ENCODE measurements at regions not wholly inside any gene's neighbourhood (a gene's known extent, or its start where the extent isn't known, plus 50 kb on each side); places are given as distances from the start of the nearest gene placed in this dataset.

DNA sequence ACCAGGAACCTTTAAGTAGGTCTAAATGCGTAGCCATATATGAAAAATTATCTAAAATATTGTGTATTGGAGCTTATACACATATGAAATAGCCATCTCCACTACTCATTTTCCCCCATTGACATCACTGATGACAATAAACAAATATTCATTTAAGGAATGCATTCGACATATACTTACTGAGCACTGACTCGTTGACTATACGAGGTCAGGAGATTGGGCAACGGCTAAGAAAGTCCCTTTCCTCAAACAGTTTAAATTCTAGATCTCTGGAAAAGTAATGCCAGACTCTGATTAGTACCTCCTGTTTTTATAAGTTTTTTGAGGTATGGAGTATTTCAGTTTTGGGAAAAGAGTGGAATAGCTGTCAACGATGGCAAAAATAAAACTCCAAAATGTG is 139.4 kb upstream of the DIO2 start:
- TF ChIP-seq EZH2phosphoT487 (IDR thresholded peaks at IDR 0.05; ENCODE audit: low read length) (no peak), EZH2 (optimal IDR thresholded peaks at IDR 0.05; ENCODE audit: low read depth, low read length) (no peak)
- TF ChIP-seq, protein P1, sequence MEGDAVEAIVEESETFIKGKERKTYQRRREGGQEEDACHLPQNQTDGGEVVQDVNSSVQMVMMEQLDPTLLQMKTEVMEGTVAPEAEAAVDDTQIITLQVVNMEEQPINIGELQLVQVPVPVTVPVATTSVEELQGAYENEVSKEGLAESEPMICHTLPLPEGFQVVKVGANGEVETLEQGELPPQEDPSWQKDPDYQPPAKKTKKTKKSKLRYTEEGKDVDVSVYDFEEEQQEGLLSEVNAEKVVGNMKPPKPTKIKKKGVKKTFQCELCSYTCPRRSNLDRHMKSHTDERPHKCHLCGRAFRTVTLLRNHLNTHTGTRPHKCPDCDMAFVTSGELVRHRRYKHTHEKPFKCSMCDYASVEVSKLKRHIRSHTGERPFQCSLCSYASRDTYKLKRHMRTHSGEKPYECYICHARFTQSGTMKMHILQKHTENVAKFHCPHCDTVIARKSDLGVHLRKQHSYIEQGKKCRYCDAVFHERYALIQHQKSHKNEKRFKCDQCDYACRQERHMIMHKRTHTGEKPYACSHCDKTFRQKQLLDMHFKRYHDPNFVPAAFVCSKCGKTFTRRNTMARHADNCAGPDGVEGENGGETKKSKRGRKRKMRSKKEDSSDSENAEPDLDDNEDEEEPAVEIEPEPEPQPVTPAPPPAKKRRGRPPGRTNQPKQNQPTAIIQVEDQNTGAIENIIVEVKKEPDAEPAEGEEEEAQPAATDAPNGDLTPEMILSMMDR (IDR thresholded peaks at IDR 0.05; ENCODE audit: low read length): no peak
- no peaks in the 10 kb centered on the region for H4K20me1 ChIP-seq (ENCODE audit: insufficient read depth, low read length)
- H3K9me2 ChIP-seq (replicated peaks; ENCODE audit: insufficient read depth, low read length): no peaks in the 10 kb centered on the region
- no peaks in the 10 kb centered on the region for H3K4me1 ChIP-seq (ENCODE audit: low read length)
- no peak overlapping the region for H3K27ac ChIP-seq (ENCODE audit: low read length)
- DNase-seq: no peak
- H3K4me3 ChIP-seq (ENCODE audit: low read length): no peak overlapping the region
- no peaks in the 10 kb centered on the region for H3K27me3 ChIP-seq (replicated peaks; ENCODE audit: insufficient read depth, low read length)
- no peaks in the 10 kb centered on the region for H3K79me2 ChIP-seq (ENCODE audit: low read length)
- H3F3A ChIP-seq (ENCODE audit: insufficient read depth, low read length): no peaks in the 10 kb centered on the region
- H3K36me3 ChIP-seq (replicated peaks; ENCODE audit: insufficient read depth, low read length): no peaks in the 10 kb centered on the region
- H2AFZ ChIP-seq (ENCODE audit: low read length): no peak overlapping the region
- no peak overlapping the region for H3K9ac ChIP-seq (ENCODE audit: low read length)
- H3K4me2 ChIP-seq (ENCODE audit: low read depth, low read length): no peak overlapping the region
- no peaks in the 10 kb centered on the region for H3K9me3 ChIP-seq (replicated peaks; ENCODE audit: insufficient read depth, low read length)

DNA sequence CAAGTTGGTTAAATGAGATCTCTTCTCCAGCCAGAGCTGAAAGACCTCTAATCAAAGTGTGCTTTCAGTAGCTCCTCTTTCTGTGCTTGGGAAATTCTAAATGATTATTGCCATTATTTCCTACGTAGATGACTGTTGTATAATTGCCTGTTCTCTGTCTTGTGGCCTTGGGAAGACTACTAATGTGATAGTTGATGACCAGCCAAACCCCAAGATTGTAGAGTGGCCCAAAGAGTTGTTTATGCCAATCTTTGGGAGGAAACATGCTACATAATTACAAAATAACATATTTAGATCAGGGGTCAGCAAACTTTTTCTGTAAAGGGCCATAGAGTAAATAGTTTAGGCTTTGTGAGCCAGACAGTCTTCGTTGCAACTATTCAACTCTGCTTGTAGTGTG is 135.1 kb upstream of the DIO2 start:
- H3K27me3 ChIP-seq (replicated peaks; ENCODE audit: insufficient read depth, low read length): no peaks in the 10 kb centered on the region
- no peak for DNase-seq
- no peak overlapping the region for H3K9ac ChIP-seq (ENCODE audit: low read length)
- H4K20me1 ChIP-seq (ENCODE audit: insufficient read depth, low read length): no peaks in the 10 kb centered on the region
- TF ChIP-seq EZH2phosphoT487 (IDR thresholded peaks at IDR 0.05; ENCODE audit: low read length) (no peak), EZH2 (optimal IDR thresholded peaks at IDR 0.05; ENCODE audit: low read depth, low read length) (no peak)
- TF ChIP-seq, protein P1 (IDR thresholded peaks at IDR 0.05; ENCODE audit: low read length): no peak
- no peak overlapping the region for H3K4me3 ChIP-seq (ENCODE audit: low read length)
- H3K9me3 ChIP-seq (replicated peaks; ENCODE audit: insufficient read depth, low read length): no peaks in the 10 kb centered on the region
- H3F3A ChIP-seq (ENCODE audit: insufficient read depth, low read length): no peaks in the 10 kb centered on the region
- H3K4me1 ChIP-seq (ENCODE audit: low read length): no peaks in the 10 kb centered on the region
- no peak overlapping the region for H3K4me2 ChIP-seq (ENCODE audit: low read depth, low read length)
- H3K36me3 ChIP-seq (replicated peaks; ENCODE audit: insufficient read depth, low read length): no peaks in the 10 kb centered on the region
- H2AFZ ChIP-seq (ENCODE audit: low read length): no peak overlapping the region
- H3K79me2 ChIP-seq (ENCODE audit: low read length): no peaks in the 10 kb centered on the region
- H3K27ac ChIP-seq (ENCODE audit: low read length): no peak overlapping the region
- H3K9me2 ChIP-seq (replicated peaks; ENCODE audit: insufficient read depth, low read length): no peaks in the 10 kb centered on the region

- no peaks in the 10 kb centered on the region for H4K20me1 ChIP-seq (ENCODE audit: insufficient read depth, low read length)
- H3K4me2 ChIP-seq (ENCODE audit: low read depth, low read length): no peak overlapping the region
- no peaks in the 10 kb centered on the region for H3F3A ChIP-seq (ENCODE audit: insufficient read depth, low read length)
- H2AFZ ChIP-seq (ENCODE audit: low read length): no peak overlapping the region
- H3K9me2 ChIP-seq (replicated peaks; ENCODE audit: insufficient read depth, low read length): no peaks in the 10 kb centered on the region
- no peaks in the 10 kb centered on the region for H3K36me3 ChIP-seq (replicated peaks; ENCODE audit: insufficient read depth, low read length)
- H3K4me3 ChIP-seq (ENCODE audit: low read length): no peak overlapping the region
- H3K4me1 ChIP-seq (ENCODE audit: low read length): no peaks in the 10 kb centered on the region
- no peaks in the 10 kb centered on the region for H3K79me2 ChIP-seq (ENCODE audit: low read length)
- DNase-seq: no peak
- H3K9ac ChIP-seq (ENCODE audit: low read length): no peak overlapping the region
- TF ChIP-seq EZH2phosphoT487 (IDR thresholded peaks at IDR 0.05; ENCODE audit: low read length) (no peak), EZH2 (optimal IDR thresholded peaks at IDR 0.05; ENCODE audit: low read depth, low read length) (no peak)
- TF ChIP-seq, protein P1 (IDR thresholded peaks at IDR 0.05; ENCODE audit: low read length): no peak
- no peaks in the 10 kb centered on the region for H3K9me3 ChIP-seq (replicated peaks; ENCODE audit: insufficient read depth, low read length)
- no peaks in the 10 kb centered on the region for H3K27me3 ChIP-seq (replicated peaks; ENCODE audit: insufficient read depth, low read length)
- no peak overlapping the region for H3K27ac ChIP-seq (ENCODE audit: low read length)
Measured at GRCh38 chr14:80344208-80344607, 132.9 kb upstream of the DIO2 start.
